Activated CD8-positive, alpha-beta memory T cell treated with anti-CD3 and anti-CD28 coated beads, Interleukin-2, amount 50 U/mL, for 48 hours (primary cell): ENCODE measurements at regions not wholly inside any gene's neighbourhood (a gene's known extent, or its start where the extent isn't known, plus 50 kb on each side); places are given as distances from the start of the nearest gene placed in this dataset.
"Not testable (repeated sequence)": the region's sequence is repeated elsewhere in the genome, so short reads cannot be mapped to it uniquely, and the experiment has no call there.

Experiments
- DNase-seq: peaks from one replicate; pipeline ENCODE4 v3.0.0-alpha.2; 2020

DNA sequence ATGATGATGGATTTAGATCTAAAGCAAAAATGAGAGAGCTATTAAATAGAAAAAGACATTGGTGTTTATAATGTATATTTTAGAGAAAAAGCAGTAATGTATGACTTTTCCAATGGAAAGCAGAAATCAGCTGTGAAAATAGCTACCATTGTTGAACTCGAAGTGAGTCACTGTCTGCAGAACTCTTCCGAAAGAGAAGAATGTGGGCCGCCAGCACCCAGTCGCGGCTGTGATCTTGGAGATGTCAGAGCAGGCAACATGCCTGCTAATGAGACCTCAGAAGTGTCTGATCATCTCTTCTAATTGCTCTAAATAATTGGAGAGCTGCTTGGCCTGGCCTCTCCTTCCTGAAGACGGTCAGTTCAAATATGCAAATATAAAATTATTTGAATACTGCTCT is 333.6 kb upstream of the RUNX1 start:
- DNase-seq: no peak

GRCh38 chr21:35381743-35382310 is 332.7 kb upstream of the RUNX1 start:
- DNase-seq: no peak

GRCh38 chr21:35380304-35380703 is 331.2 kb upstream of the RUNX1 start:
- DNase-seq: not testable (repeated sequence)

DNA sequence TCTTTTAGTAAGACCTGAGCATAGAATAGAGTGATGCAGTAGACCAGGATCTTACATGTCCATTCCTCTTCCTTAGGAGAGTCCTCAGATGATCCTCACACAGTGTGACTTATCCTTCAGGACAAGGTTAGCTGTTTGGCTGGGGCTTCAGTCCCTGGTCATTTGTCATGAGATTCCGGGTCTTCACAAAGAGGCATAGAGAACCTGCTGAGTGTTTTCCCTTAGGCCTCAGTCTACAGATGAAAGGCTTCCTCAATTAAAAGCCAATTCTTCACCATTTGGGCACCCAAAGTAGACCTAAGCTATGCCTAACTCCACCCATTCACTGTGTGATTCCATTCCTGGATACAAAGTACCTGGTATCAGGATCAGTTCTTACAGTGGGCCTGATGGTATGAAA is 329.8 kb upstream of the RUNX1 start:
- DNase-seq: no peak

DNA sequence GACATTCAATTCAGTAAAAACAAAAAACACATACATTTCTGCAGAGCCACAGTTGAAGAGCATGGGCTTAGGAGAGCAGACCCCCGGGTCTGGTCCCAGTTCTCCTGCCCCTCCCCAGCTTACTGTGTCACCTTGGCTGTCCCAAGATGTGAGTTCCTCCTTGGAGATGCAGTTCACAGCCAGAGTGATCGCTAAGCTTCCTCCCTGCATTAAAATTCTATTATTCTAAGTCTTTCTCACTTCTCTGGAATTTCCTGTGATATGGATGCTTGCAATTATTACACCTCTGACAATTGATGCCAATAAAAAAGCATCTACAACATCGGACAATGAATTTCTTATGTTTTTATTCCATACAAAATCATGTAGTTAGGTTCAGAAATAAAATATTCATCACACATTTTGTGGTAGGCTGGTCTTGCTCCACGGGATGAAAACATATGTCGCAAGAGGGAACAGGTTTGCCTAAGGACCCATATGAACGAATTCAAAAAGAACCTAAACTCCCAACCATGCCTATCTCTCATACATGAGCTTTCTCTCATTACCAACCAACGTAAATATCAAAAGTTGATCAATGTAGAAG is 328.5 kb upstream of the RUNX1 start:
- no peak for DNase-seq

DNA sequence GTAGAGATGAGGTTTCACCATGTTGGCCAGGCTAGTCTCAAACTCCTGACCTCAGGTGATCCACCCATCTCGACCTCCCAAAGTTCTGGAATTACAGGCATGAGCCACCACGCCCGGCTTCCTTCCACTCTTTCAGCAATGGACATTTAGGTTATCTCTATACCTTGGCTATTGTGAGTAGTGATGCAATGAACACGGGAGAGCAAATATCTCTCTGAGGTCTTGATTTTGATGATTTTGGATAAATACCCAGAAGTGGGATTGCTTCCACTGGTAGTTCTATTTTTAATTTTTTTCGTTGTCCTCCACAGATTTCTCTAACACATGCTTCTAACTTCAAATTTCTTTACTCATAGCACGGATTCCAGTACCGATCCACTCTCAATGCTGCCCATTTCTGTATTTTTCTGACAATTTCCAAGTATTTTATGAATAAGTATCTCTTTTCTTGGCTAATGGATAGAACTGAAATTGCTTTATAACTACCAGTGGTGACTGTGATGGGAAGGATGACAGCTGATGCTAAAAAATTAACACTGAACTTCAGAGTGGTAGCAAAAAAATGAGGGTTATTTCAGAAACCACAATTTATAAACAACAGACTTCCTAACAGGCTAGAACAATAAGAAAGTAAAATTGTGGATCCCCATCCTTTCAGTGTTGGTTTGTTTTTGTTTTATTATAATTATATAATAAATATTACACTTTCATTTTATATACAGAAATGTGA is 327.5 kb upstream of the RUNX1 start:
- DNase-seq: no peak

GRCh38 chr21:35375115-35375514 is 326.0 kb upstream of the RUNX1 start:
- no peak for DNase-seq

- DNase-seq: no peak
These were observed 324.9 kb upstream of the RUNX1 start for GRCh38 chr21:35373998-35374397.

DNA sequence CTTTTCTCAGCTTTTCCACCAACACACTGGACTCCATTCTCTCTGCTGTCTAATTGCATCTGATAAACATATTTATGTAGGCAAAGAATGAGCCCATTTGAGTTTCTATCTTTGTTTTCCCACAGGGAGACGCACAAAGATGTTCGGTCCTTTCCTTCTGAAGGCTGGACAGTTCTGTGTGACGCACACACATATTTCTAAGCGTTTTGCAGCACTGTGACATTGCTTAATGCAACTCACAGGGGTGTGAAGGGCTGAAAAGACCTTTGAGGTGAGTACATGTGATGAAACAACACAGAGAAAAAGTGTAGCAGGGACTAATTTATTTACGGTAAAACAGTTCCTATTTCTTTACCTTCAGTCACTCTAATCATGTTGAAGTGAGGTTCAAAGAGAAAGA is 323.1 kb upstream of the RUNX1 start:
- DNase-seq: no peak

GRCh38 chr21:35370671-35371070 is 321.6 kb upstream of the RUNX1 start:
- DNase-seq: no peak

DNA sequence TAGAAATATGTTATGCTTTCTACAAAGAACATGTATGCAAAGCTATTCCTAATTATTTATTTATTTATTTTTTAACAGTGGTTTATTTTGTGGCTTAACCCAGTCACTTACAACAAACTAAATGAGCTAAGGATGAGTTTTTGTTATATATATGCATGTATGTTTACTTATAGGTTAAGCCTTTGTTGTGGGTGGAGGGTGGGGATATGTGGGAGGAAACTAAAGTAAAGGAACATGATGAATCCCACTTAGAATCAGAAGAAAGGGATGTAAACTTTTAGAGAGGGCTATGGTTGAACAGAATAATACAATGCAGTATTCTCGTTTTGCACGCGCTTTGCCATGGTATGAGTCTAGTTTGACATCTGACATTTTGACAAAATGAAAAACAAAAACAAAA is 321.0 kb upstream of the RUNX1 start:
- DNase-seq: no peak

- no peak for DNase-seq
These were observed 319.2 kb upstream of the RUNX1 start for GRCh38 chr21:35368326-35368725.

GRCh38 chr21:35367553-35367952 is 318.5 kb upstream of the RUNX1 start:
- no peak for DNase-seq

GRCh38 chr21:35366394-35367080 is 317.4 kb upstream of the RUNX1 start:
- DNase-seq: no peak

- no peak for DNase-seq
These were observed 314.4 kb upstream of the RUNX1 start for GRCh38 chr21:35363458-35363857.

DNA sequence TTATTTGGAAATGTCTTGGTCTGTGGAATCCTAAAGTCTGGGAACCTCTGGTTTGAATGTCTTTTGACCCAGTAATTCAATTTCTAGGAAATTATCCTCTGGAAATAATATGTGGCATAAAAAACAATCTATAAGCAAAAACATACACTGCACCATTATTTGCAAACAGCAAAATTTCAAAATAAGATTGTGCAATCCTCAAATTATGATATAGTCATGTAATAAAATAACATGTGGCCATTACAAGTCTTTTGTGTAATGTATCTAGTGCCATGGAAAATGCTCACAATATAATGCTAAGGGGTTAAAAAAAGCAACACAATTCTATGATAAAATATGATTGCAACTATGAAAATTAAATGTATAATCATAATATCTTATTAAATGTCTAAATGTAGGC is 312.9 kb upstream of the RUNX1 start:
- no peak for DNase-seq

DNA sequence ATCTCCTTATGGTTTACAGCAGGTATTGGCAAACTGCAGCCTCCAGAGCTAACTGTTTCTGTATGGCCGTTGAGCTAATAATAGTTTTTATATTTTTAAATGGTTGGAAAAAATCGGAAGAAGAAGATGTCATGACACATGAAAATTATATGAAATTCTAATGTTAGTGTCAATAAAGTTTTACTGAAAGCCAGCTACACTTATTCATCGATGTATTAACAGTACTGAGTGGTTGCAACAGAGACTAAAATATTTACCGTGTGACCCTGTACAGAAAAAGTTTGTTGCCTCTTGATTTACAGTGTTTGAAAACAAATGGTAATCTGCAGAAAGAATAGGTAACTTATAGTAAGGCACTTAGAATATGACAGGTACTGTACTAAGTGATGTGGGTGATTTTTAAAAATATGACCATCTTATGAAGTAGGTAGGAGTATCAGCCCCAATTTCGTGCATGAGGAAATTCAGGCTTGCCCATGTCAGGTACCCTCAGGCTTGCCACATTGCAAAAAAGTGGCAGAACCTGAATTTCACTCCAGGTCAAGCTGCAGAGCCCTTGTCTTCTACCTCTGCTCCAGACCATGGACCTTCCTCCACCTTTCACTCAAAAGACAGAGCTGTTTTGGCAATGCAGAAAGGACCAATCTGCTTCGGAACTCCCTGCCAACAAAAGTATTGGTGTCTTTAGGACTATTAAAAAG is 311.9 kb upstream of the RUNX1 start:
- DNase-seq: no peak

GRCh38 chr21:35359076-35359475 is 310.0 kb upstream of the RUNX1 start:
- no peak for DNase-seq

DNA sequence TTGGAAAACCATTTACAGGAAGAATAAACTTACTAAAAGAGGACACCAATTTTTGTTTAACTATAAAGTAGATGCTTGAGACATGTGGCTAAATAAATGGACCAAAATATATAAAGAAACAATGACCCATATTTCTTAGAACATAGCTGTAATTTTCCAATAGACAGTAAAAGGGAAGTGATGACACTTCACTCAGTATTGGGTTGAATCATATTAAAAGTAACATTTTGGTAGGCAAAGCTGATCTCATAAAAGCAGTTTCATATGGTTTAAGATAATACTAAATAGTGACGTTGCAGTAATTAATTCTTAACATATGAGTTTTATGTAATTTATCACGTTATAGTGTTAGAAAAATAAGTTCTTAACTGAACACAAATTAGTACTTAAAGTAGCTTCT is 308.9 kb upstream of the RUNX1 start:
- DNase-seq: no peak

- DNase-seq: no peak
These were observed 308.1 kb upstream of the RUNX1 start for GRCh38 chr21:35357041-35357780.

- DNase-seq: no peak
These were observed 305.0 kb upstream of the RUNX1 start for GRCh38 chr21:35354078-35354477.

DNA sequence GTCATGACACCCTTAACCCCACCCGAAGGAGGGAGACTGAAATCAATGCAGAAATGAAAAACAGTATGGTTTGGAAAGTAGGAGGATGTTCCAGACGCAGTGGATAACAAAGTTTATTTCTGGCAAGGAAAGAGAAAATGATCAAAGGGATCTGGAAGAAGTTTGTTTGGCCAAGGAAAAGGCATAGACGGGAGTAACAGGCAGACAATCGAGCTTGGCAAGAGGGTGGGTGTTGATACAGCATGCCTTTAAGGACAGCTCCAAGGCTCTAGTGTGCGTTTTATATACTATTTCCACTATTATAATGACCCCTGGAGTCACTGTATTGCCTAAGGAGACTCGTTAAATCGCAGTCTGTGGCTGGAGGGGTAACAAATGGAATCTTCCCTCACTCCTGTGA is 303.7 kb upstream of the RUNX1 start:
- no peak for DNase-seq
